Hindlimb muscle (tissue), 1 donor: ENCODE measurements at regions not wholly inside any gene's neighbourhood (a gene's known extent, or its start where the extent isn't known, plus 50 kb on each side); places are given as distances from the start of the nearest gene placed in this dataset.
A peak's percentile ranks its signal among the peaks of the same experiment; 100 is the strongest.

Experiments
- DNase-seq: peaks from one replicate; pipeline ENCODE4 v3.0.0-alpha.2; 2013

GRCh38 chr2:175463169-175463568 lies 281.7 kb upstream of the ATP5MC3 start:
- DNase-seq: no peak

GRCh38 chr2:175462246-175462645 lies 280.7 kb upstream of the ATP5MC3 start:
- DNase-seq: no peak

- DNase-seq: no peak
Measured at GRCh38 chr2:175461839-175462238, 280.3 kb upstream of the ATP5MC3 start.

GRCh38 chr2:175457895-175458448 lies 276.5 kb upstream of the ATP5MC3 start:
- no peak for DNase-seq

DNA sequence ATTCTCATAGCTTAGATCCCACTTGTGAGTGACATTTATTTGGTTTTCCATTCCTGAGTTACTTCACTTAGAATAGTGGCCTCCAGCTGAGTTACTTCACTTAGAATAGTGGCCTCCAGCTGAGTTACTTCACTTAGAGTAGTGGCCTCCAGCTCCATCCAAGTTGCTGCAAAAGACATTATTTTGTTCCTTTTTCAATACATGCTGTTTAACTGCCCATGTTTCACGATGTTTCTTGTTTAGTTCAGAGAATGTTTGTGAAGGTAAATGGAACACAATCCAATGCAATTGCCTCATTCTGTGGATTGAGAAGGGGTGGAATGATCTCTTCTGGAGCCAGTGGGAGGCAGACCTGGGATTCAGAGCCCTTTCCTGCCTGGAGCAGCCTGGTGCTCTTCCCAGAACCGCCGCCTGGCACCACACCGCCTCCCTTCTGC lies 273.5 kb upstream of the ATP5MC3 start:
- no peak for DNase-seq

- no peak for DNase-seq
Measured at GRCh38 chr2:175450029-175450760, 268.7 kb upstream of the ATP5MC3 start.

GRCh38 chr2:175449616-175450015 lies 268.1 kb upstream of the ATP5MC3 start:
- no peak for DNase-seq

DNA sequence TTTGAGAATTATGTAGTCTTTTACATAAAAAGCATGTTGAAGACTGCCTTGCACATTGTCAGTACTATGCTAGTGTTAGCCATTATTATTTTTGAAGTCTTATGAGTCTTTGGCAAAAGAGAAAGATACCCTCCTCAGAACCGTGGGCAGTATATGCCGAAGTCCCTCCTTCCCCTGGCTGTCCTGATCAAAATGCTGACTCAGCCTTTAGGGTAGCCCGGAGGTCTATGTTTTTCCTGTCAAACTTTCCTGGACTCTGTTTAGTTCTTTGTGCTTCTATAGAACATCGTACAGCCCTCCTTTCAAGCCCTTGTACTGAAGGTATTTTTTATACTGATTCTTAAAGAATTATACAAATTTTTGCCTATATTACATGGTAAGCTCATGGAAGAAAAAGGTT lies 264.7 kb upstream of the ATP5MC3 start:
- no peak for DNase-seq

DNA sequence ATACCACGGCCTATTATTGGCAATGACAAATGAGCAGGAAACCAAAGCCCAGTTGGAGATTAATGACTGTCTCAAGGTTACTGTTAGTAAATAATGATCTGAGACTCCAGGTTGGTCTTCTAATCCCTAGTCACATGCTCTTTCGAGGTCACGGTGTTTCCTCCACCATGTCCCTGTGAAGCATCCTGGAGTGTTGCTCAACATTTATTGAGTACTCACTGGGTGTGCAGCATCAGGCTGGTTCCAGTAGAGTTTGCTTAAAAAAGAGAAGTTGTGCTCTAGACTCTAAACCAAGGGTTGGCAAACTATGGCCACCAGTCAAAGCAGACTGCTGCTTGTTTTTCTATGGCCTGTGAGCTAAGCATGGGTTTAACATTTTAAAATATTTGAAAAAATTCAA lies 263.8 kb upstream of the ATP5MC3 start:
- no peak for DNase-seq

DNA sequence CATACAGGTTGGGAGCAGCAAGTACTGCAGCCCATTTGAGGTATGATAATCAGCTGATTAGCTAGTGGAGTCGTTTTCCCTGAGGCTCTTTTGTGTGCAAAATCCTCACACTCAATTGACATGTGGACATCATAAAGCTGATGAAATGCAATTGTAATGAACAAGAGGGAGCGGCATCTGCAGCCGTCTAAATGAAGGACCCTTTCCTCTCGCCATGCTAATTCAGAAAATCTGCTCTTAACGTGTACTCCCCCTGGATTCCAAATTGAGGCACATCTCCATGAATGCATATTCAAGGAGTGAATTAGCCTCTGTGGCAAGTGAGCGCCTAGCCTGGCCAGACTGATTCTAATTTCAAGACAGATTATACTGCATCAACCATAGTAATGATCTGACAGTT lies 260.9 kb upstream of the ATP5MC3 start:
- DNase-seq: no peak

- DNase-seq: no peak
Measured at GRCh38 chr2:175441181-175441761, 259.8 kb upstream of the ATP5MC3 start.

GRCh38 chr2:175439416-175439815 lies 257.9 kb upstream of the ATP5MC3 start:
- DNase-seq: no peak

- no peak for DNase-seq
Measured at GRCh38 chr2:175437167-175437566, 255.7 kb upstream of the ATP5MC3 start.

- no peak for DNase-seq
Measured at GRCh38 chr2:175436076-175436475, 254.6 kb upstream of the ATP5MC3 start.

- DNase-seq: no peak
Measured at GRCh38 chr2:175435012-175435411, 253.5 kb upstream of the ATP5MC3 start.

DNA sequence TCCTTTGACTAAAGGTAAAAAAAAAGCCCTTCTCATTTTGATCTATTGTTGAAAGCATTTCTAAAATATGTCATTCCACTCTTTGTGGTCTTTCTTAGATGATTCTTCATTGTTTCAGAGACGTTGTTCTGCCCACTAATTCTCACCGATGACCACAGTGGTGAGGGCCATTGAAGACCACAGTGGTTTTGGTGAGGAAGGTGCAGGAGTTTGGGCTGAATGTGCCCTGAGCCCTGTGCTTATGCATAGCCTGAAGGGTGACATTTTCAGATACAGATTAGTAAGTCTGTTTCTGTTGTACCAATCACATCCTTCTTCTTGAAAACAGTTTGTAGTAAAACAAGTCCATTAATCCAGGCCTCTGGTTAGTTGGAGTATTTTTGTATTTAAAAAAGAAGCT lies 251.3 kb upstream of the ATP5MC3 start:
- no peak for DNase-seq

- DNase-seq: no peak
Measured at GRCh38 chr2:175432021-175432420, 250.5 kb upstream of the ATP5MC3 start.

DNA sequence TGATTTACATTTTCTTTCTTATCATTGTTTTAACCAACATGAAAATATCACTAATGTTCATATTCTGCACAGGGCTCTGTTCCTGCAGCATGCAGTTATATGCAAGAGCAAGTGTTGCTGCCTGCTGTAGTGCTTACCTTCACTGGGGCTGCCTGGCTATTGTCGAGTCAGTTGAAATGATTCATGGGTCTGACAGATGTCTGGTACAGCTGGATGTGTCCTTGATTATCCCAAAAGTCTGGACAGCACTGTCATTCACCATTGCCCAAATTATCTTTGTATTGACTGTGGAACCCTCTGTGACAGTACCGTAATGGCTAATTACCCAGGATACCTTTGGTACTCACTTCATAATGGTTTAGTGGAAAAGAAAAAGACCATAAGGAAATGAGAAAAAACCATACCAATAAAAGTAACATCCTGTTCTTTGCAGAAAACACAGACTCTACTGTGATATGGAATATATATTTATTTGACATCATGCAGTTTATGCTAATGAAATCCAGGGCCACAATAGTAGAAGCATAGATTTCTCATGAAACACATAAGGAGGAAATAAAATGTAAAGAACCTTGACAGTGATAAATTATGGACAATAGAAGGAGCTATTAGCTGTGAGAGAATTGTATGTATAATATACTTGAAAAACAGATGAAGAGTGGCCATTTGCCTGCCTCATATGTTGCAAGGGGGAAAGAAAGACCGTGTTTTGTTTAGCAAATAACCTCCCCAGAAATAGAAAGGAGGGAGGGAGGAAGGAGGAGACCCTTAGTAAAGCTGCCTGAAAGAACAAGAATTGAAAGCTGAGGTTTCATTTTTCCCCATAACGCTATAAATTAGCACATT lies 249.8 kb upstream of the ATP5MC3 start:
- DNase-seq: no peak

DNA sequence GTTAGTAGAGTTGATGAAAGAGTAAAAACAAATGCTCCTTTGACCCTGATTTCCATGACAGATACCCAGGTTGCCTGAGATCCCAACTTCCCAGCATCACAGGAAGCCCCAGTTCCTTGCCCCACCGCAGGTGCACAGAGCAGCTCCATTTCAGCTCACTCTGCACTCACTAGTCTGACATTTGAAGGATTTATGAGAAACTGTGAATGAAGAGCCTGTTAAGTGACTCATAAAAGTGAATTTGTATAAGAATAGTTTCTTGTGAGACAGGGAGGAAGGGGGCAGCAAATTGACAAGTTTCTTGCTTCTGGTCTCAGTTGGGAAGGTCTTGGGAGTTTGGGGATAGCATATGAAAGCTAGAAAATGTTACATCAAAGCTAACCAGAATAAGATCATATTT lies 248.7 kb upstream of the ATP5MC3 start:
- DNase-seq: no peak

DNA sequence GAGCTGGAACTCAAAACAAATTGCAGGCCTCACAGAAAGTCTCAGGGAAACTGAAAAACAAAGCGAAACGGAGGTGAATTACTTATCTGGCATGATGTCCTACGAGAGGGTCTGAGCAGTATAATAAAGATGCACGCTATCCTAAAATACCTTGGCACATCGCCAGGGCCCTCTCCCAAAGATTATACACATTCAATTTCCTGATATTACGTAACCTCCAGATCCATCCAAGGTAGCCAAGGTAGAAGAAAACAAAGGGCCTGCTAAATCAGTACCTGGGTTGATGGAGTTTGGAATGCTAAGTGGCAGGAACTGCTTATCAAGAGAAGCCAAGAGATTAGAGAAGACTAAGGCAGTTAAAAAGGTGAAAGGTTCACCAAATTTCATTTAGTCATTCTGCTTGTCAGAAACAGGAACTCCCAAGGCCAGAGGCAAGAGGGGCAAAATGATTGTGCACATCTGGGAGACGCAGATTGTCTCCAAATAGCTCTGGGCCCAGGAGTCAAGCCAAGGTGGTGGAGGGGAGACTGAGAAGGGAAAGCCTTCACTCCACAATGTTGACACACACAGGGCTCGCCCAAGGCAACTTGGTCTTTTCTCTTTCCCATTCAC lies 236.8 kb upstream of the ATP5MC3 start:
- DNase-seq: no peak

DNA sequence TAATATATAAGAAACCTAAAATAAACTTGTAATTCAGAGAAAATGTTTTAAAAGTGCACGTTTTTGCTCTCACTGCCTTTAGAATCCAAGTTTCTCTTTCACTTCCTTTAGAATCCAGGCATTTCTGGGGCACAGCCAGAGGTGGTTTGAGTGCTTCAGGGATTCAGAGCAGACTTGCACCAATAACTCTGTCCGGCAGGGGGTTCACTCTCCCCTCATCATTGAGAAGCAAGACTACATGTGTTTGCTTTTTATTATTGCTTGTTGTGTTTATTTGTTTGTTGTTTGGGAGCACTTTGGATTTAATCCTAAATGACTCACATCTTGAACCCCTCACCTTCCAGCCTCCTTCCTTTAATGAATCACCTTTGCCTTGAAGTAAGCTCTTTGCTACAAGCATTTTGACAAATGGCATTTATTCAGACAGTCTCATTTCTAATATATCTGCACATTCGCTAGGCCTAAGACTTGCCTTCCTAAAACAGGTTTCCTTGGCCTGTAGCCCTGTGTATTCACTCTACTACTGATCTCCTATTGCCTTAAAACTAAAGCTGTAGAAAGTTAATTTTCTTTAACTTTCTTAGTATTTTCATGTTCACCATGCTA lies 233.5 kb upstream of the ATP5MC3 start:
- peak; percentile 79 for DNase-seq

GRCh38 chr2:175414191-175414881 lies 232.8 kb upstream of the ATP5MC3 start:
- DNase-seq: no peak
